ENCODE measurements at regions not wholly inside any gene's neighbourhood (a gene's known extent, or its start where the extent isn't known, plus 50 kb on each side); places are given as distances from the start of the nearest gene placed in this dataset.

DNA sequence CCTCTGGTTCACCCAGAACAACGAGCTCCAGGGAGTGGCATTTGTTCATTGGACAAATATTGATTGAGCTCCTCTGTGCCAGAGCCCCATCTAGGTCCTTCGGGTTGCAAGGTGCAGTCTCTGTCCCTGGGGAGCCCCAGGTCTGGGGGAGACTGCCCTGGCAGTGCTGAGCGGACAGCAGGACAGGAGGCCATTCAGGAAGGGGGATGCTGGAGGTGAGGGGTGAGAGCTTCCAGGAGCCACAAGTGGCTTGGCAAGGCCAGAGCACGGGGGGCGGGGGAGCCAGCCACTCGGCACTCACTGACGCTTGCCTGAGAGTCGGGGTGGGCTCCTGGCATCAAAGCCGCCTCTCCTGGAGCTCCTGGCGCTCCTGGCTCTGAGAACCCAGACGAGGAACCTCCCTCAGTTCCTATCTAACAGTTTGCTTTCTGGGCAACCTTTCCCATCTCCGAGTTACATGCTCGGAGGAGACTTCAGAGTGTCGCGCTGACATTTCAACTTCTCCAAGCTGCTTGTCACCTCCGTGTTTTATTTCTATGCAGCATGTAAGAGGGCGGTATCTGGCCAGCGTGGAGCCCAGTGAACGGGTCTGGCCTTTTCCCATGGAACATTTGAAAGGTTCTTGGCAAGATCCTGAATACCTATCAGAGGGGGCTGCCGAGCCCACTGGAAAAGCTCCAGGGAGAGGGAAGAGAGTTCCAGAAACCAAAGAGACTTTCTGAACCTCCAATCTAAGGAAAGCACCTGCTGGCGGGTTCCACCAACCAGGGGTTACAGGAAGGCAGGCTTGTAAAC lies 62.0 kb upstream of the BCL11B start:
- Histone ChIP-seq H3K36me3 (replicated peaks in 1 of 2; ENCODE audit: control extremely low read depth in 1 of 2, control insufficient read depth in 1 of 2, extremely low read depth in 1 of 2, insufficient read depth in 2 of 2, low read length in 1 of 2) (no peaks in the 10 kb centered on the region), H3K27me3 (replicated peaks in 1 of 4; ENCODE audit: control extremely low read depth in 1 of 4, control insufficient read depth in 3 of 4, insufficient read depth in 4 of 4, low read length in 3 of 4) (no peaks in the 10 kb centered on the region), H2AFZ (ENCODE audit: insufficient read depth, low read depth, low read length, poor library complexity, severe bottlenecking) (no peak overlapping the region), H3K9me3 (ENCODE audit: control extremely low read depth in 1 of 3, control insufficient read depth in 2 of 3, insufficient read depth in 1 of 3, low read length in 2 of 3) (peaks cover 0 to 8% (median 0%) of the 10 kb centered on the region in 3 donors), H3K79me2 (ENCODE audit: control insufficient read depth, insufficient read depth, low read length) (no peaks in the 10 kb centered on the region), H4K20me1 (ENCODE audit: control insufficient read depth, insufficient read depth, low read length, poor library complexity, severe bottlenecking) (no peaks in the 10 kb centered on the region), H3K4me2 (replicated peaks; ENCODE audit: low read depth, low read length, poor library complexity, severe bottlenecking) (no peak overlapping the region), H3K4me3 (ENCODE audit: control extremely low read depth in 1 of 5, extremely low read depth in 1 of 5, insufficient read depth in 1 of 5, low read depth in 2 of 5, low read length in 4 of 5) (no peak overlapping the region), H3K27ac (ENCODE audit: low read length in 2 of 2) (no peak overlapping the region), H3K4me1 (ENCODE audit: control insufficient read depth in 2 of 2, insufficient read depth in 2 of 2, low read length in 2 of 2) (no peaks in the 10 kb centered on the region), H3K9ac (ENCODE audit: low read length) (no peak overlapping the region)
- 87% methylated on average over 18 of the region's 21 CpGs for WGBS (ENCODE audit: insufficient coverage)
- H3K9me3 Mint-ChIP-seq (ENCODE audit: insufficient read depth), result no peaks in the 10 kb centered on the region
- no peak for DNase-seq
- TF ChIP-seq EZH2 (IDR thresholded peaks at IDR 0.05; ENCODE audit: borderline replicate concordance, insufficient read depth, low read depth, low read length, poor library complexity, severe bottlenecking), result no peak
- no peak for TF ChIP-seq CTCF (IDR thresholded peaks at IDR 0.05)
- no peak overlapping the region for H3K27ac Mint-ChIP-seq
- ChIA-PET POLR2A (no interaction called here), CTCF (interaction anchor here (1.2 kb wide), 1 partner anchor 14 kb away, joined by 3 read pairs; no protein-coding TSS in a partner anchor)
- H3K4me3 Mint-ChIP-seq, result no peak overlapping the region
- intact Hi-C loops (cut with micrococcal nuclease), result no loop called here
- H3K27me3 Mint-ChIP-seq, result peaks cover 6% of the 10 kb centered on the region
- no peaks in the 10 kb centered on the region for H3K4me1 Mint-ChIP-seq
- ATAC-seq (ENCODE audit: low read depth), result no peak

DNA sequence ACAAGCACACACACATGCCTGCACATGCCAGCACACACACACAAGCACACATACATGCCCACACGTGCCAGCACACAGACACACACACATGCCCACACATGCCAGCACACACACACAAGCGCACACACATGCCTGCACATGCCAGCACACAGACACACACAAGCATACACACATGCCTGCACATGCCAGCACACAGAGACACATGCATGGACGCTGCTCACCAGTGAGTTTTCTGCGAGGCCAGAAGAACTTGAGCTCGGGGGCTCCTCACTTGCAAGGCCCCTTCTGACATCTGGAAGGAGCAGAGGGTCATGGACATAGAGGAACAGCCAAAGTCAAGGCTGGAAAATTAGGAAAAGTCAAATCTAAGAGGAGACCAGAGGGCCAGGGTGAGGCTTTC lies 61.2 kb upstream of the BCL11B start:
- intact Hi-C loops (cut with micrococcal nuclease), result no loop called here
- Histone ChIP-seq H3K36me3 (replicated peaks in 1 of 2; ENCODE audit: control extremely low read depth in 1 of 2, control insufficient read depth in 1 of 2, extremely low read depth in 1 of 2, insufficient read depth in 2 of 2, low read length in 1 of 2) (no peaks in the 10 kb centered on the region), H3K27me3 (replicated peaks in 1 of 4; ENCODE audit: control extremely low read depth in 1 of 4, control insufficient read depth in 3 of 4, insufficient read depth in 4 of 4, low read length in 3 of 4) (no peaks in the 10 kb centered on the region), H2AFZ (ENCODE audit: insufficient read depth, low read depth, low read length, poor library complexity, severe bottlenecking) (no peak overlapping the region), H3K9me3 (ENCODE audit: control extremely low read depth in 1 of 3, control insufficient read depth in 2 of 3, insufficient read depth in 1 of 3, low read length in 2 of 3) (peaks cover 0 to 8% (median 0%) of the 10 kb centered on the region in 3 donors), H4K20me1 (ENCODE audit: control insufficient read depth, insufficient read depth, low read length, poor library complexity, severe bottlenecking) (no peaks in the 10 kb centered on the region), H3K4me1 (ENCODE audit: control insufficient read depth in 2 of 2, insufficient read depth in 2 of 2, low read length in 2 of 2) (no peaks in the 10 kb centered on the region), H3K79me2 (ENCODE audit: control insufficient read depth, insufficient read depth, low read length) (no peaks in the 10 kb centered on the region), H3K9ac (ENCODE audit: low read length) (no peak overlapping the region), H3K4me3 (ENCODE audit: control extremely low read depth in 1 of 5, extremely low read depth in 1 of 5, insufficient read depth in 1 of 5, low read depth in 2 of 5, low read length in 4 of 5) (no peak overlapping the region), H3K4me2 (replicated peaks; ENCODE audit: low read depth, low read length, poor library complexity, severe bottlenecking) (no peak overlapping the region), H3K27ac (ENCODE audit: low read length in 2 of 2) (no peak overlapping the region)
- H3K27me3 Mint-ChIP-seq, result peaks cover 3% of the 10 kb centered on the region
- CTCF ChIA-PET, result no interaction called here
- no peaks in the 10 kb centered on the region for H3K4me1 Mint-ChIP-seq
- H3K27ac Mint-ChIP-seq, result no peak overlapping the region
- no peak overlapping the region for H3K4me3 Mint-ChIP-seq
- 96% methylated on average over 5 of the region's 5 CpGs for WGBS (ENCODE audit: insufficient coverage)
- no peak for DNase-seq
- no peaks in the 10 kb centered on the region for H3K9me3 Mint-ChIP-seq (ENCODE audit: insufficient read depth)
- ATAC-seq (ENCODE audit: low read depth), result no peak
- POLR2A ChIA-PET, result no interaction called here
- TF ChIP-seq CTCF (IDR thresholded peaks at IDR 0.05) (no peak), EZH2 (IDR thresholded peaks at IDR 0.05; ENCODE audit: borderline replicate concordance, insufficient read depth, low read depth, low read length, poor library complexity, severe bottlenecking) (no peak)

All from B cell (primary cell).